ENCODE measurements at regions not wholly inside any gene's neighbourhood (a gene's known extent, or its start where the extent isn't known, plus 50 kb on each side); places are given as distances from the start of the nearest gene placed in this dataset.

DNA sequence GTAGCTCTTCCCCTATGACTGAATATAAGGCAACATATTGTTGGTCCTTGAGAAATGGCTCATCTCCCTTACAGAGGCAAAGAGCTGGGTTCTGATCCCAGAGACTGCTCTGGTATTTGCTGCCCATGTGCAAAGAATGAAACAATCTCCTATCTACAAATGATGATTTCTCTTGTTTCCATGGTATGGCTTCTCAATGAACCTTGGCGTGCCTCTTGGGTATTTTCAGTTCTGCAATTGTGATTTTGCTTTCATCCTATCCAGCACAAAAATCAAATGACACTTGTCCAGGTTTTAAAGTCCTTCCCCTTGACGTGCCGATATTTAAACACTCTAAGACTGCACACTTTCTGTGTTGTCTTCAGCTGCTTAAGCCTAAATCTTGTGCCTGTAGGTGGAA, 109.8 kb upstream of the NR2F2 start:
- DNase-seq: no peak

DNA sequence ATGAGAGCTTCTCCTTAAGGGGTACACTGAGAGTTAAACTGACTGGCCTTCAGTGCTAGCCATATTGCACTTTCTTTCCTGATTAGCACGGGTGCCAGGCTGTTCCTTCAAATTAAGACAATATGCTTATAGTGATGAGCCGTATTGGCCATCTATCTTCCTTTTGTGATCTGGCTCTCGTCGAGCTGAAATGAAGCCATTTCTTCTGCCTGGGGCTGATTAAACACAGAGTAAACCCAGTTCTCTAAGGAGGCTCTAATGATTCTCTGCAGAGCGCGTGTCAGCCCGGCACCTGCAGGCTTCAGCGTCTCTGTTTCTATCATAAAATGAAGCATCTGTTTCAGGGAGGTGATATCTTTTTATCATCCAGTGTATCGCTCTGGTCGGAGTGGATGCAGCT, 107.5 kb upstream of the NR2F2 start:
- no peak for DNase-seq

DNA sequence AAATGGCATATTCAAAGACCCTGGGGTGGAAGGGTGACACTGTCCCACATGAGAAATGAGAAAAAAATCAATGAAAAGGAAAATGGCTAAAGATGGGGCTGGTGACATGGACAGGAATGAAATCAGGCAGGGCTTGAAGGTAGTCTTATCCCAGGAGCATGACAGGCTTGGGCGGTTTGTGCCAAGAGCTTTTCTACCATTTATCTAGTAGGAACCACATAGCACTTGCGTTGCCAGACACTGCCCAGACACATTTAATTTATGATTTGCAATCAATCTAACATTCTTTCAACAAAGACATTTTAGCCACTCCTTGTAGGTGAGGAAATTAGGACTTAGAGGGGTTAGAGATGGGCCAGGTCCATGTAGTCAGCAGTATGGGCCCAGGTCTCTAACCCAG, 106.6 kb upstream of the NR2F2 start:
- no peak for DNase-seq

DNA sequence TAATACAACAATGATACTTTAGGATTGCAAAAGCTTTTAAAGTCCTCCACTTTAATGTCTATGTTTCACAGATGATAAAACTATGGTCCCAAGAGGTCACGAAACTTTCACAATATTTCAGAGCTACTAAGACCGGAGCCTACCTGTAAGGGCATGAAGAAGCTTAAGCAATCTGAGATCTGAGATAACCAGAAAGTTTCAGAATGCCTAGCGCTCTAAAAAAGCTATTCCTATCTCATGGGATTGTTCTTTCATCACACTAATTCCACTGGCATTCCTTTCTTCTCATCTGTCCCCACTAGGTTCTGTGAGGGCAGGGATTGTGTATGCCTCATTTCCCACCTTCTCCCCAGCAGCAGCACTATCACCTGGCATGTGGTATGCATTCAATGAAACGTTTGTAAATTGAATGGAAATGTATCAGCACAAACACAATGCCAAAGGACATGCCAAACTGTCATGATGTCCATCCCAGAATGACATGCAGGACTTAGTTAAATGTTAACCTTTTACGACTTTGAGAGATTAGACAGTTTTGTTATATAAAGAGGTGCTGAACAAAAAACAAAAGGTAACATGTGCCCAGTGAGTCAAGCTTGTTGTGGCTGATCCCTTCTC, 104.7 kb upstream of the NR2F2 start:
- DNase-seq: no peak

DNA sequence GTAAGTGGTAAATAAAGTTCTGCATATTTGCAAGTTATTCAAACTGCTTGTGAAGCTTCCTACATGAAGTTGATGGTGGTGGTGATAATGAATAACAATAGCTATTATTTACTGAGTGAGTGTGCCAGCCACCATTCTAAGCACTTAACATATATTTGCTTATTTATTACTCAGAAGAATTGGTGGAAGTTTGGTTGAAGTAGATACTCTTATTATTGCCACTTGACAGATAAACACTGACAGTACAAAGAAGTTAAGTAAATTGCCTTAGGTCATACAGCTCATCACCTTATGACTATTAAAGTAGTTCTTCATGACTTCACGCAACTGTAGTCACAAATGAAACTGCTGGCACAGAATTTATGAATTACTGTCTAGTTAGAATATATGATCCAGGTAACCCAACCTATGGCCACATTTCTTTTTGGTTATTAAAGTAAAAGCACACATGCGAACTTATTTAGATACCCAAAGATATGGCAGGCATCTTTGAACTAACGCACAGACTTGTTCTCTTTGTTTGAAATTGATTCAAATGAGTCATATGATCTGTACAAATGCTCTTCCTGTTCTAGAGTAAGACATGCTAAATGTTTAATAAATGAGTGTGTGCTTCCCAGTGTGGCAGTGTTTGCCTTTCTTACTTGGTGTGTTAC, 99.8 kb upstream of the NR2F2 start:
- no peak for DNase-seq

DNA sequence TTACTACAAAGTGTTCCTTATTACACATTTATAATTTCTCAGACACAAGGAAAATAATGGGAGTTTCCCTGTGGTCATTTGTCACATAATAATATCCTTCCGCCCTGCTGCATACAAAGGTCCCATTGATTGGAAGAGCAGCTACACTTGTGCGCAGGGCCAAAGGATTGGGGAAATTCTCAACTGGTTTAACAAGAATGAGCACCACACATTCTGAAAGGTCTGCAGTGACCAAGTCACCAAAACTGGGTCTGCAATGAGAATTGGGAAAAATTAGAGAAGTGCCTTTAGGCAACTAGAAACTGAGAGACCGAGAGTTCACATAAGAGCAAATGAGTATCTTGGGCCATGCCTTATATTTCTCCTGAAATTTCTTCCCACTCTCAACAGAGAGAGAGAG, 98.2 kb upstream of the NR2F2 start:
- no peak for DNase-seq

DNA sequence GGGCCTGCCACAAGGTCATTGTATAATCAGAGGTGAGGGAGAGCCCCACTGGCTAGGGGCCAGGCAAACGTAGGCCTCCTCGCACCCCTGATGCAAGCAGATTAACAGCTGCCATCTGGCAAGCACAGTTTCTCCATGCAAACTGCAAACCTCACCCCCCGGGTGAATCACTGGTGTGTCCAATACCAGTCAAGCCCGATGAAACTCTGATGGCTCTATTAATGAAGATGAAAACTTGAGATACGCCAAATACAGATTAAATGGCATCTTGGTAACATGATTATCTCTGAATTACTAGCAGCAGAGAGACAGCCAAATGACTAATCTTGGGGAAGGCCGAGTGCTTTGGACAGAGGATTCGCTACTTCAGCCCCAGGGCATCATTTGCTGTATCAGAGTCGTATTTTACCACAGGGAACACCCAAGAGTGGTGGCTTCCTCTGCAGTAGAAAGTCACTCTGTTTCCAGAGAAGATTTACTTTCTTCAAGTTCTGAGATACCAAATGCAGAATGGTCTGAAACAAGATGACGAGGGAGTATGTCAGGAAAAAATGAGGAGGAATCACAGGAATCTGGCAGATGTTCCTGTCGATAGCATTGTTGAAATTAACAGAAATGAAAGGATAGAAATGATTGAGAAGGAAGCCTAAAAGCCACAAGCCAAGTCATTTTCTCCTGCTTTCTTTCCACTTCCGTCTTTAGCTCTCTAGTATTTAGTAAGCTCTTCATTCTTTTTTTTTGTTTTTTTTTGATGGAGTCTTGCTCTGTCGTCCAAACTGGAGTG, 96.2 kb upstream of the NR2F2 start:
- no peak for DNase-seq

DNA sequence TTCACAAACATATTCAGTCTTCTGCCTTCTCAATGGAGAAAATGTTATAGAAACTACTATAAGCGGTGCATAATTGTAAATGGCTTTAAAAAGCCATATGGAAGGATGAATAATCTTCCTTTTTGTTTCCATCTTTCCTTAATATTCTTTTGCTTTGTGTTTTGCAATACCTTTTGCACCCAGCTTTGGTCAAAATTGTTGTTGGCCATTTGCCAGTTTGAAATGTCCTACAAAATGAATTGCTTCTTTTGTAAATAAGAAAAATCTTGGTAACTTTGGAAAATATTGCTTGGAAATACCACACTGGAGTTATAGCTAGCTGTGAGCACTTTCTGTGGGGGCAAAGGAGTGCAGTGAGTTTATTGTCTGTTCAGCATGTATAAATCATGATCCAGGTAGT, 93.5 kb upstream of the NR2F2 start:
- DNase-seq: no peak

DNA sequence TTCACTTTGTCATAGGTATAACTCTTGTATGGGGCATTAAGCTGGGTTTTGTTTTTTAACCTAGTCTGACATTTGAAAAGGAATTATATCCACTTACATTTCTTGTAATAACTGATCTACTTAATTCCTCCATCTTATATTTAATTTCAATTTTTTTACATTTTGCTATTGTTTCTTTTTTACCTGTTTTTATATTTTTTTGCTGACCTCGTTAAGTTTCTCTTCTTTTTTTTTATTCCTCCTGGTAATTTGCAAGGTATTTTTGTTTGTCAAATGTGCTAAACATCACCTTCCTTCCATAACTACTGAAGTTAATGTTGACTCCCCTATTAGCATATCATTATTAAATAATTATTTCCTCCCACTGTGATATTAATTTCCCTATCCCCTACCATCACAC, 87.7 kb upstream of the NR2F2 start:
- DNase-seq: no peak

DNA sequence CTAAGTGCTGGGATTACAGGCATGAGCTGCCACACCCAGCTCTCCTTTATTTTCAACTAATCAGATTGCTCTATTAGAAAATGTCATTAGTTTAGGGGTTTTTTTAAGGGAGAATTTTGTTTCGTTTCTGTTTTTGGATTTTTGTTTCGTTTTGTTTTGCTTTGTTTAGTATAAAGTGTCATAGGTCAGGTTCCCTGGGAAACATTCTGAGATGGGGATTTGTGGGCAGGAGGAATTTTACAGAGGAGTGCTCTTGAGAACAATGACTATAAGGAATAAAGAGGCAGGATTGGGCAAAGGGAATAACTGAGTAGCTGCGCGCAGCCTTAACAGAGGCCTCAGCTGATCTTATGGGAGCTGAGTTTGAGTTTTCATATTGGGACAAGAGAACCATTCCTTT, 86.8 kb upstream of the NR2F2 start:
- DNase-seq: no peak

DNA sequence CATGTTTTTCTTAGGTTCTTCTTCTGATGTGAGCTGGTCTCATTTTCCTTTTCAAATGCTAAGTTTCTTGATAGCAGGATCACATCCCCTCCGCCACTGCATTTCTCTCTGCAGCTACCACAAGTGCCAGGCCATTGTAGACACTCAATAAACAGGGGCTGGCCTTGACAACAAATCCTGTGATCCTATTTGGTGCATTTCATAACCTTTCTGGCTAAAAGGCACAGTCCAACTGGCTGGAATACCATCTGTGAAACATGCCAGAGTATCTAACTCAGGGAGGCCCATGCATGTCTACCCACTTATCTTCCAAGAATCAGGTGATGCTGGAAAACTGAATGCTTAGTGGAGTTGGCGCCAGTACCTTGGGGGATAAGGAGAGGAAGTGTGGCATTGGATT, 85.2 kb upstream of the NR2F2 start:
- DNase-seq: no peak

DNA sequence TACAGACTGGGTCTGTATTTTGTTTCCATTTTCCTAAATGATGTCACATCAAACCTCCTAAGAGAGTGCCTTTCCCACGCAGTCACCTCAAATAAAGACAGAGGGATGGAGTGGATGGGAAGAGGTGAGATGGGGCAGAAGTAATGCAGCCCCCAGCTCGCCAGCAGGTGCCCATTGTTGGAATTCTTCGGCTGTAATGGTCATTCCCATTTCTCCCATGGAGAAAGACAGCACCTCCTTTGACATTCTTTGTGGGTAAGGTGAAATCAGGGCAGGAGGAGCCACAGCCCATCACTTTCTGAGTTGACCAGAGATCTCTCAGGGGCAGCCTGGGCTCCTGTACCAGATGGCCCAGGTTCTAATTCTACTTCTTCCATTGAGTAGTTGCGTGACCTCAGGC, 84.4 kb upstream of the NR2F2 start:
- DNase-seq: no peak

DNA sequence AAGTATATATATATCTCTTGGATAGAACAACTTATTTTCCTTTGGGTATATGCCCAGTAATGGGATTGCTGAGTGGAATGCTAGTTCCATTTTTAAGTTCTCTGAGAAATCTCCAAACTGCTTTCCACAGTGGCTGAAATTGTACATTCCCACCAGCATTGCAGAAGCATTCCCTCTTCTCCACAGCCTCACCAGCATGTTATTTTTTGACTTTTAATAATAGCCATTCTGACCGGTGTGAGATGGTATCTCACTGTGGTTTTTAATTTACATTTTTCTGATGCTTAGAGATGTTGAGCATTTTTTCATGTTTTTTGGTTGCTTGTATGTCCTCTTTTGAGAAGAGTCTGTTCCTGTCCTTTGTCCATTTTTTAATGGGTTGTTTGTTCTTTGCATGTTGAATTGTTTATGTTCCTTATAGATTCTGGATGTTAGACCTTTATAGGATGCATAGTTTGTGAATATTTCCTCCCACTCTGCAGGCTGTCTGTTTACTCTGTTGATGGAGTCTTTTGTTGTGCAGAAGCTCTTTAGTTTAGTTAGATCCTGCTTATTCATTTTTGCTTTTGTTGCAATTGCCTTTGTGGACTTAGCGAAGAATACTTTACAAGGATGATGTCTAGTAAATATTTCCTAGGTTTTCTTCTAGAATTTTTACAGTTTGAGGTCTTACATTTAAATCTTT, 82.7 kb upstream of the NR2F2 start:
- DNase-seq: no peak

DNA sequence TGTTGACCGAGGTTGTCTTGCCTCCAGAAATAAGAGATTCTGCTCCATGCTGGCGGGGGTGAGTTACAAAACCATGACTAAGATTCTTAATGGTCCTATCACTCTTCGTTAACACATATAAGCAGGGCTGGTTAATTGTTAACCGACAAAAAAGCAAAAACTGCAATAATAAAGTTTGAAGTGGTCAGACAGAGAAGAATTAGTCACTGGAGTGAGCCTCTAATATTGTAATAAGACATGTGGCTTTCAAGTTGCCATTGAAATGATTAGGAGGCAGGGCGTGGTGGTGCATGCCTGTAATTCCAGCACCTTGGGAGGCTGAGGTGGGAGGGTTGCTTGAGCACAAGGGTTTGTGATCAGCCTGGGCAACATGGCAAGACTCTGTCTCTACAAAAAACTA, 78.4 kb upstream of the NR2F2 start:
- no peak for DNase-seq

DNA sequence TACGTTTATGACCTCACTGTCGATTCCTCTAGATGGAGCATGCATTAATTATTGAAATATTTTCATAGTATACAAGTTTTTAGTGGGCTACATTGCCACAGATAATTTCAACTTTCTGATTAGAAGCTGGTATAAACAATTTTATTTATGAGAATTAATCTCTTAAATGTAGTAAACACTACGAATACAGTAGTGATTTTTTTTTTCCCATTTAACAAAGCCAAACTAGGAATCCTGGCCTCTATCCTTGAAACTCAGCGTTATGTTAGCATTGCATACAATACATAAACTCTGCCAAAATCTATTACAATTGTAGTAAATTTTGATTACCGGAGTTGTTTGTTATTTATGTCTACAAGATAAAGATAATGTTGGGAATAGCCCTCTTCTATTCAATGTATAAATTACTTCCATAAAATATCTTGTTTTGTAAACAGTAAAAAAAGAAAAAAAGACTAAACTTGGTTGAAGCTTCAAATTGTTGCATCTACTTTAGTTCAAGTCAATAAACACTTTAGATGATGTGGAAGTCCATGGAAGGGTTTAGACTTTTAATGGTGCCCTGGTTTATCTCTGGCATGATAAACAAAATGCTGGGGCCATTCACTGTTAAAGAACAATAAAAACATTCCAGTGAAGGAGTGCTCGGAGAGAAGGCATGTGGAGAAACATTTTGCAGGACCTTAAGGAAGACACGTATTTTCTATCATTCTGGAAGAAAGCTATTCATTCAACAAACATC, 77.3 kb upstream of the NR2F2 start:
- DNase-seq: no peak

DNA sequence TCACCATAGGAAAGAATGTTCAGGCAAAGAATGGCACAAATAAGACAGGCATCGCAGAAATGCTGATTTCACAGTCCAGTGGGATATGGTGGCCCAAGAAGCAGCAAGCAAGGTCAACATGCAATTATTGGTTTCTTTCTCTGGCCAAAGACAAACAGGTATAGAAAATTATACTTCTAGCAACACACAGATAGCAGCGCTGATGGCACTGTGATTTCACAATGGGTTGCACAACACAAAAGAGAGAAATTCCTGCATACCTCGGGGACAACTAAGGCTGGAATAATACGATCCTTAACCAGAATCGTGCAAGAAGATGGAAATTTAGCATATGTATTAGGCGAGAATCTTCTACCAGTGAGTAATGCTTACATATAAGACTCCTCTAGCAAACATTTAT, 76.3 kb upstream of the NR2F2 start:
- DNase-seq: no peak

DNA sequence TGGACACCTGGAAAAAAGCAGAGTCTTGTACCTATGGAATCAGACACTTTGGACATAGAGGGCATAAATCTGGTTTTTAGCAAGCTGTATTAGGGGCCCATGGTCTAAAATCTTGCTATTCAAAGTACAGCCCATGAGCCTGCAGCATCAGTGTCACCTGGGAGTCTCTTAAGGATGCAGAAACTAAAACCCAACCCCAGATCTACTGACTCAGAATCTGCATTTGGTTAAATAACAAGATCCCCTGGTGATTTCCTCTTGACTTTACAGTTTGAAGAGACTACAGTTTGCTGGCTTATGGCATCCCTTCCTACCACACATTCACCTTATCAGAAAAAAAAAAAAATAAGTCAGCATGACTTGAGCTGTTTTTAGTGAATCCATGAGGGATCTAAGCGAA, 74.9 kb upstream of the NR2F2 start:
- no peak for DNase-seq

DNA sequence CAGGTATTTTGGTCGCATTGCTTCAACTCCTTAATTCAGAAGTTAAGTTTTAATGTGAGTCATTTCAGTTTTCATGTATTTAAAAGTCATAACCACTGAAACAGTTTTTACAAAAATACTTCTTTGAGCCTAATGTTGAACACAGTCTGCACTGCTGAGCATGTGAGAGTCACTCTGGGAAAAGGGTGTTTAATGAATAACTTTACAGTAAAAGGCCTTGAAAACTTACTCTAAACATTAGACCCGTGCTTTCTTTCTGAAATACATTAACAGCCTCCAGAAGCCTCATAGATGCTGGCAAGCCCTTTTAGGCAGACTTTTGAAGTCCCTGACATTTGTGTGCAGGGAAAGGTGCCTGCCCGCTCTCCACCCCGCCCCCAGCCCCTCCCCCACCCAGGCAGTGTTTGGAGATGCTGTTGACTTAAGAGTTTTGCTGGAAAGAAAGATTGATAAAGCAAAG, 68.9 kb upstream of the NR2F2 start:
- DNase-seq: no peak

DNA sequence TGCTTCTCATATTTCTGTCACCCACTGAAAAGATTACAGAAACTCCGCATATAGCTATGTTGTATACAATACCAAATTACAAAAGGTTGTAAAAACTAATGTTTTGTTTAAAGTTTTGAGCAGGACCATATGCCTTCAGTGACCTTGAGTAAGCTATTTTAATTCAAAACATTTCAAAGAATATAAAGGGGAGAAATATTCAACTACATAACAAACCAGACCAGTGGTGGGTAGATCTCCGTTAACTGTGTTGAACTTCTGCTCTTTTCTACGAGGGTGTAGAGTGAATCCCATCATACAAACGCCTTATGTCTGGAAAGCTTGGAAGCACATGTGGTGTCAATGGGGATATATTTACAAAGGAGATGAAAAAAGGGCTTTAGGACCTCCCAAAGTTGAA, 68.4 kb upstream of the NR2F2 start:
- DNase-seq: no peak

DNA sequence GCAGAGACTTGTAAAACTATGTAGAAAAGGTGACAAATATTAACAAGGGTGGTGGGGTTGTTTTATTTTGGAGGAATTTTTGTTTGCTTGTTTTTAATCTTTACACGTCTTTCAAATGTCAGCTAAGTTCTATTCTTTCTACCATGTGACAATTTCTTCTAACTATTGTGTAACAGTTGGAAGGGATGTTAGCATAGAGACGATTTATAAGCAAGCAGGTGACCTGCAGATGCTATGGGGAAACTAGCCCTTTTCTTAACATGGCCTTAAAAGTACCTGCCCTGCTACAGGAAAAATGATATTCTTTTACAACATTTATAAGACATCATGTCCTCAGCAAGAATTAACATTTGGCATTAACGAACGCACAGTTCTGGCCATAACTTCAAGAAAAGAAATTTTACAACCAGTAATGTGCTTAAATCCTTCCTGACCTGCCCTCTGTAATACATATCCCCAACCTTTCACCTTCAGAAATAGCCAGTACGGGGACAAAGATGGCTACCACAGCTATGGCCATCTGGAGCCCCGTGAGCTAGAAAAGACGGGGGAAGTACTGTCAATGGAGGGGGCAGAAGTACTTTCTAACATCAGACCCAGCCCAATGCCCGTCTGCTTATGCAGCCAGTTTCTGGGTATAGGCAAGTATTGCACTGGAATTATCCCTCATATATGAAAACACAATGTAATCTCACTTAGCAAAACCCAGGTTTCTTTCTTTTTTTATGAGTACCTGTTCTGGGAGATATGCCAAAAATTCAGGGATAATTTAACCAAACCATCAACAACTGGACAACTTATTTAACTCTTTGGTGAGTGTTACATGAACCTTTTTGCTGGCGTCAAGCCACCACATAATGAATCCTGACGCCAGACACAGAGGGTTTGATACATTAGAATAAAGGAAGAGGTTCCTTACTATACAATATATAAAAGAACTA, 67.7 kb upstream of the NR2F2 start:
- no peak for DNase-seq

DNA sequence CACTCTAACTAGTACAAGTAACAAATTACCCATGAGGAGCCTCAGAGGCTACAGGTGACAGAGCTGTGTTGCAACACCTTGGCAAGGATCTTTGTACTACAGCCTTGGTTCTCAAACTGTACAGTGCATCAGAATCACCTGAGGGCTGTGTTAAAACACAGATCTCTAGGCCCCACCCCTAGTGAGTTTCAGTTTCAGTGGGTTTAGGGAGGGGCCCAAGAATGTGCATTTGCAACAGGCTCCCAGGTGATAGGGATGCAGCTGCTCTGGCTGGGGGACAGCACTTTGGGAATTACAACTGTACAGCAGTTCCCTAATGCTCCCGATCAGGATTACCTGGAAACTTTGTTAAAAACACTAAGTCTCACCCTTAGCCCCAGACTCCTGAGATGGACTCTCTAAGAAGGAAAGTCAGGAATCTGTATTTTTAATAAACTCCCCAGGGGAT, 66.1 kb upstream of the NR2F2 start:
- DNase-seq: no peak

Measured in stimulated activated CD4-positive, alpha-beta T cell treated with anti-CD3 and anti-CD28 coated beads, Interleukin-4, amount 100 ng/mL, for 1 hour (primary cell).